ENCODE measurements at regions not wholly inside any gene's neighbourhood (a gene's known extent, or its start where the extent isn't known, plus 50 kb on each side); places are given as distances from the start of the nearest gene placed in this dataset.

DNA sequence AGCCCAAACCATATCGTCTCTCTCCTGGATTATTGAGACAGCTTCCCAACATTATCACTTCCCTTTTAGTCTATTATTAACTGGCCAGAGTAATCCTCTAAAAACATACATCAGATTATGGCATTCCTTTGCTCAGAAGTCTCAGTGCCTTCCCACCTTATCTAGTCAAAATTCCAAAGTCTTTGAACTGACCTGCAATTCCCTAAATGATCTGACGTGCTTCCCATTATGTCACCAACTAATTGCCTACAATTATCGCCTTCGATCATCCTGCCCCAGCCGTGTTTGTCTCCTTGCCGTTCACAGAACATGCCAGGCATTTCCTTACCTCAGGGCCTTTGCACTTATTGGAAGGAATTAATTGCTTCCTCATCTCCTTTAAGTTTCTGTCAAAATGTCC lies 332.4 kb downstream of the IRS1 start:
- Histone ChIP-seq H3K27me3 (ENCODE audit: control insufficient read depth in 4 of 4, insufficient read depth in 4 of 4, low read length in 3 of 4) (no peaks in the 10 kb centered on the region), H3K4me3 (ENCODE audit: low read depth in 1 of 3, low read length in 3 of 3) (no peak overlapping the region), H3K27ac (ENCODE audit: low read depth in 1 of 2, low read length in 2 of 2) (no peak overlapping the region), H3K36me3 (ENCODE audit: control insufficient read depth in 4 of 4, insufficient read depth in 3 of 4, low read depth in 1 of 4, low read length in 3 of 4) (no peaks in the 10 kb centered on the region), H3K9ac (ENCODE audit: low read depth in 1 of 2, low read length in 2 of 2) (no peak overlapping the region), H3K9me3 (ENCODE audit: control insufficient read depth in 4 of 4, low read length in 3 of 4) (no peaks in the 10 kb centered on the region), H3K4me1 (ENCODE audit: control insufficient read depth in 4 of 4, insufficient read depth in 4 of 4, low read length in 3 of 4) (no peaks in the 10 kb centered on the region)
- TF ChIP-seq RXRA (IDR thresholded peaks at IDR 0.05) (no peak), RAD21 (IDR thresholded peaks at IDR 0.05) (no peak), GABPA (IDR thresholded peaks at IDR 0.05 in 1 of 2, conservative IDR thresholded peaks at IDR 0.05 in 1 of 2) (no peak), EGR1 (IDR thresholded peaks at IDR 0.05; ENCODE audit: low read depth in 2 of 2) (no peak), HNF4A (conservative IDR thresholded peaks at IDR 0.05) (no peak), NR2F2 (IDR thresholded peaks at IDR 0.05) (no peak), FOXA2 (IDR thresholded peaks at IDR 0.05) (no peak), YY1 (IDR thresholded peaks at IDR 0.05) (no peak), JUND (IDR thresholded peaks at IDR 0.05) (no peak), HNF4G (IDR thresholded peaks at IDR 0.05) (no peak), SP1 (IDR thresholded peaks at IDR 0.05) (no peak), FOXA1 (IDR thresholded peaks at IDR 0.05) (no peak), TAF1 (conservative IDR thresholded peaks at IDR 0.05) (no peak)
- TF ChIP-seq, protein P1, sequence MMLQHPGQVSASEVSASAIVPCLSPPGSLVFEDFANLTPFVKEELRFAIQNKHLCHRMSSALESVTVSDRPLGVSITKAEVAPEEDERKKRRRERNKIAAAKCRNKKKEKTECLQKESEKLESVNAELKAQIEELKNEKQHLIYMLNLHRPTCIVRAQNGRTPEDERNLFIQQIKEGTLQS (IDR thresholded peaks at IDR 0.05): no peak
- TF ChIP-seq, protein P2, sequence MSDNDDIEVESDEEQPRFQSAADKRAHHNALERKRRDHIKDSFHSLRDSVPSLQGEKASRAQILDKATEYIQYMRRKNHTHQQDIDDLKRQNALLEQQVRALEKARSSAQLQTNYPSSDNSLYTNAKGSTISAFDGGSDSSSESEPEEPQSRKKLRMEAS (IDR thresholded peaks at IDR 0.05): no peak
- TF ChIP-seq, protein P3, sequence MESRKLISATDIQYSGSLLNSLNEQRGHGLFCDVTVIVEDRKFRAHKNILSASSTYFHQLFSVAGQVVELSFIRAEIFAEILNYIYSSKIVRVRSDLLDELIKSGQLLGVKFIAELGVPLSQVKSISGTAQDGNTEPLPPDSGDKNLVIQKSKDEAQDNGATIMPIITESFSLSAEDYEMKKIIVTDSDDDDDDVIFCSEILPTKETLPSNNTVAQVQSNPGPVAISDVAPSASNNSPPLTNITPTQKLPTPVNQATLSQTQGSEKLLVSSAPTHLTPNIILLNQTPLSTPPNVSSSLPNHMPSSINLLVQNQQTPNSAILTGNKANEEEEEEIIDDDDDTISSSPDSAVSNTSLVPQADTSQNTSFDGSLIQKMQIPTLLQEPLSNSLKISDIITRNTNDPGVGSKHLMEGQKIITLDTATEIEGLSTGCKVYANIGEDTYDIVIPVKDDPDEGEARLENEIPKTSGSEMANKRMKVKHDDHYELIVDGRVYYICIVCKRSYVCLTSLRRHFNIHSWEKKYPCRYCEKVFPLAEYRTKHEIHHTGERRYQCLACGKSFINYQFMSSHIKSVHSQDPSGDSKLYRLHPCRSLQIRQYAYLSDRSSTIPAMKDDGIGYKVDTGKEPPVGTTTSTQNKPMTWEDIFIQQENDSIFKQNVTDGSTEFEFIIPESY (IDR thresholded peaks at IDR 0.05): no peak
- TF ChIP-seq, protein P4, sequence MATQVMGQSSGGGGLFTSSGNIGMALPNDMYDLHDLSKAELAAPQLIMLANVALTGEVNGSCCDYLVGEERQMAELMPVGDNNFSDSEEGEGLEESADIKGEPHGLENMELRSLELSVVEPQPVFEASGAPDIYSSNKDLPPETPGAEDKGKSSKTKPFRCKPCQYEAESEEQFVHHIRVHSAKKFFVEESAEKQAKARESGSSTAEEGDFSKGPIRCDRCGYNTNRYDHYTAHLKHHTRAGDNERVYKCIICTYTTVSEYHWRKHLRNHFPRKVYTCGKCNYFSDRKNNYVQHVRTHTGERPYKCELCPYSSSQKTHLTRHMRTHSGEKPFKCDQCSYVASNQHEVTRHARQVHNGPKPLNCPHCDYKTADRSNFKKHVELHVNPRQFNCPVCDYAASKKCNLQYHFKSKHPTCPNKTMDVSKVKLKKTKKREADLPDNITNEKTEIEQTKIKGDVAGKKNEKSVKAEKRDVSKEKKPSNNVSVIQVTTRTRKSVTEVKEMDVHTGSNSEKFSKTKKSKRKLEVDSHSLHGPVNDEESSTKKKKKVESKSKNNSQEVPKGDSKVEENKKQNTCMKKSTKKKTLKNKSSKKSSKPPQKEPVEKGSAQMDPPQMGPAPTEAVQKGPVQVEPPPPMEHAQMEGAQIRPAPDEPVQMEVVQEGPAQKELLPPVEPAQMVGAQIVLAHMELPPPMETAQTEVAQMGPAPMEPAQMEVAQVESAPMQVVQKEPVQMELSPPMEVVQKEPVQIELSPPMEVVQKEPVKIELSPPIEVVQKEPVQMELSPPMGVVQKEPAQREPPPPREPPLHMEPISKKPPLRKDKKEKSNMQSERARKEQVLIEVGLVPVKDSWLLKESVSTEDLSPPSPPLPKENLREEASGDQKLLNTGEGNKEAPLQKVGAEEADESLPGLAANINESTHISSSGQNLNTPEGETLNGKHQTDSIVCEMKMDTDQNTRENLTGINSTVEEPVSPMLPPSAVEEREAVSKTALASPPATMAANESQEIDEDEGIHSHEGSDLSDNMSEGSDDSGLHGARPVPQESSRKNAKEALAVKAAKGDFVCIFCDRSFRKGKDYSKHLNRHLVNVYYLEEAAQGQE (IDR thresholded peaks at IDR 0.05): no peak
- TF ChIP-seq, protein P5, sequence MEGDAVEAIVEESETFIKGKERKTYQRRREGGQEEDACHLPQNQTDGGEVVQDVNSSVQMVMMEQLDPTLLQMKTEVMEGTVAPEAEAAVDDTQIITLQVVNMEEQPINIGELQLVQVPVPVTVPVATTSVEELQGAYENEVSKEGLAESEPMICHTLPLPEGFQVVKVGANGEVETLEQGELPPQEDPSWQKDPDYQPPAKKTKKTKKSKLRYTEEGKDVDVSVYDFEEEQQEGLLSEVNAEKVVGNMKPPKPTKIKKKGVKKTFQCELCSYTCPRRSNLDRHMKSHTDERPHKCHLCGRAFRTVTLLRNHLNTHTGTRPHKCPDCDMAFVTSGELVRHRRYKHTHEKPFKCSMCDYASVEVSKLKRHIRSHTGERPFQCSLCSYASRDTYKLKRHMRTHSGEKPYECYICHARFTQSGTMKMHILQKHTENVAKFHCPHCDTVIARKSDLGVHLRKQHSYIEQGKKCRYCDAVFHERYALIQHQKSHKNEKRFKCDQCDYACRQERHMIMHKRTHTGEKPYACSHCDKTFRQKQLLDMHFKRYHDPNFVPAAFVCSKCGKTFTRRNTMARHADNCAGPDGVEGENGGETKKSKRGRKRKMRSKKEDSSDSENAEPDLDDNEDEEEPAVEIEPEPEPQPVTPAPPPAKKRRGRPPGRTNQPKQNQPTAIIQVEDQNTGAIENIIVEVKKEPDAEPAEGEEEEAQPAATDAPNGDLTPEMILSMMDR (IDR thresholded peaks at IDR 0.05; ENCODE audit: low read depth, low read length, missing input control): no peak
- WGBS: 80% methylated on average over 6 of the region's 6 CpGs
- DNase-seq (ENCODE audit: low spot score): no peak

Data from liver (tissue), 8 donors.